Astrocyte (in vitro differentiated cells and primary cell): ENCODE measurements at regions not wholly inside any gene's neighbourhood (a gene's known extent, or its start where the extent isn't known, plus 50 kb on each side); places are given as distances from the start of the nearest gene placed in this dataset.

ENCODE experiments used
- DNase-seq: peaks from one replicate; pipeline ENCODE4 v3.0.0-alpha.2; 2010; ENCODE audit warnings: low read depth
- FAIRE-seq: peaks from 2 replicates; lab custom pipeline; 2011; peaks lifted over from hg19 to GRCh38; lab: Jason Lieb, UNC
- H2AFZ ChIP-seq: 2 replicates; pipeline ENCODE4 v1.6.0; 2012; ENCODE audit warnings: low read depth, low read length, inconsistent platforms
- H3K27ac ChIP-seq: 2 replicates; pipeline ENCODE4 v1.5.1; 2011; ENCODE audit warnings: low read depth, low read length, inconsistent platforms
- H3K27me3 ChIP-seq: 2 replicates; pipeline ENCODE4 v1.6.0; 2011; ENCODE audit warnings: low read length, inconsistent platforms; ENCODE audit not compliant: insufficient read depth
- H3K36me3 ChIP-seq: 2 replicates; pipeline ENCODE4 v1.5.1; 2011; ENCODE audit warnings: low read length, inconsistent platforms; ENCODE audit not compliant: insufficient read depth
- H3K4me1 ChIP-seq: 2 replicates; pipeline ENCODE4 v1.5.1; 2011; ENCODE audit warnings: low read length, inconsistent platforms; ENCODE audit not compliant: insufficient read depth
- H3K4me2 ChIP-seq: 2 replicates; pipeline ENCODE4 v1.6.0; 2012; ENCODE audit warnings: low read length, inconsistent platforms
- H3K4me3 ChIP-seq: 2 replicates; pipeline ENCODE4 v1.5.1; 2011; ENCODE audit warnings: low read depth, mild to moderate bottlenecking, low read length, inconsistent platforms; ENCODE audit not compliant: insufficient read depth
- H3K79me2 ChIP-seq: 2 replicates; pipeline ENCODE4 v1.6.0; 2012; ENCODE audit warnings: mild to moderate bottlenecking, low read length, inconsistent platforms; ENCODE audit not compliant: insufficient read depth
- H3K9ac ChIP-seq: 2 replicates; pipeline ENCODE4 v1.6.0; 2012; ENCODE audit warnings: mild to moderate bottlenecking, low read length, inconsistent platforms
- H3K9me3 ChIP-seq: 2 replicates; pipeline ENCODE4 v1.5.1; 2012; ENCODE audit warnings: low read depth, mild to moderate bottlenecking, low read length, inconsistent platforms; ENCODE audit not compliant: insufficient read depth
- H4K20me1 ChIP-seq: 2 replicates; pipeline ENCODE4 v1.6.0; 2012; ENCODE audit warnings: low read length, inconsistent platforms; ENCODE audit not compliant: insufficient read depth
- H3K27ac Mint-ChIP-seq: one replicate; pipeline ENCODE4 v1.8.0; 2021; ENCODE audit warnings: mild to moderate bottlenecking, mixed read lengths; ENCODE audit not compliant: unreplicated experiment
- H3K27me3 Mint-ChIP-seq: one replicate; pipeline ENCODE4 v1.8.0; 2021; ENCODE audit warnings: low read depth, mixed read lengths; ENCODE audit not compliant: unreplicated experiment
- H3K36me3 Mint-ChIP-seq: one replicate; pipeline ENCODE4 v1.8.0; 2021; ENCODE audit warnings: low read depth, mixed read lengths; ENCODE audit not compliant: unreplicated experiment
- H3K4me1 Mint-ChIP-seq: one replicate; pipeline ENCODE4 v1.8.0; 2021; ENCODE audit warnings: low read depth, mixed read lengths; ENCODE audit not compliant: unreplicated experiment
- H3K4me3 Mint-ChIP-seq: one replicate; pipeline ENCODE4 v1.8.0; 2021; ENCODE audit warnings: mild to moderate bottlenecking, moderate library complexity, mixed read lengths; ENCODE audit not compliant: unreplicated experiment
- H3K9me3 Mint-ChIP-seq: one replicate; pipeline ENCODE4 v1.8.0; 2021; ENCODE audit warnings: mild to moderate bottlenecking, mixed read lengths; ENCODE audit not compliant: unreplicated experiment
- CTCF ChIP-seq: IDR thresholded peaks from 2 replicates; pipeline ENCODE4 v1.5.1; 2011; ENCODE audit warnings: low read depth, mild to moderate bottlenecking, inconsistent platforms, low read length, moderate library complexity; ENCODE audit not compliant: insufficient read depth
- EZH2 ChIP-seq: IDR thresholded peaks from 2 replicates; pipeline ENCODE4 v1.6.1; 2012; ENCODE audit warnings: mild to moderate bottlenecking, low read length, inconsistent platforms; ENCODE audit not compliant: insufficient read depth

GRCh38 chr17:79534851-79535727 is 75.8 kb downstream of the RBFOX3 start:
- Histone ChIP-seq H3K27me3 (peaks cover 2% of the 10 kb centered on the region), H3K79me2 (no peaks in the 10 kb centered on the region)
- H3K4me3 Mint-ChIP-seq = no peak overlapping the region

GRCh38 chr17:79534111-79534510 is 76.7 kb downstream of the RBFOX3 start:
- no peak for FAIRE-seq
- no peak overlapping the region for H3K27ac Mint-ChIP-seq
- H3K79me2 ChIP-seq = no peaks in the 10 kb centered on the region

More at GRCh38 chr17:79534851-79535727, 75.8 kb downstream of the RBFOX3 start:
- H3K4me3 ChIP-seq = no peak overlapping the region
- no peak overlapping the region for H2AFZ ChIP-seq
- H3K9me3 ChIP-seq = no peaks in the 10 kb centered on the region
- Mint-ChIP-seq H3K27me3 (peaks cover 37% of the 10 kb centered on the region), H3K4me1 (no peaks in the 10 kb centered on the region), H3K27ac (no peak overlapping the region), H3K36me3 (no peaks in the 10 kb centered on the region), H3K9me3 (peaks cover 2% of the 10 kb centered on the region)
- no peak overlapping the region for H3K27ac ChIP-seq
- H3K36me3 ChIP-seq = no peaks in the 10 kb centered on the region
- no peak for TF ChIP-seq EZH2
- TF ChIP-seq CTCF = no peak
- no peak overlapping the region for H3K9ac ChIP-seq
- H3K4me1 ChIP-seq = no peaks in the 10 kb centered on the region
- FAIRE-seq (no peak), DNase-seq (no peak)
- H3K4me2 ChIP-seq = no peak overlapping the region
- no peaks in the 10 kb centered on the region for H4K20me1 ChIP-seq

More at GRCh38 chr17:79534111-79534510, 76.7 kb downstream of the RBFOX3 start:
- no peak for DNase-seq
- Histone ChIP-seq H3K4me1 (no peaks in the 10 kb centered on the region), H2AFZ (no peak overlapping the region), H3K27me3 (peaks cover 2% of the 10 kb centered on the region), H3K9me3 (no peaks in the 10 kb centered on the region), H3K27ac (no peak overlapping the region), H4K20me1 (no peaks in the 10 kb centered on the region), H3K4me3 (no peak overlapping the region), H3K4me2 (no peak overlapping the region), H3K36me3 (no peaks in the 10 kb centered on the region), H3K9ac (no peak overlapping the region)
- no peaks in the 10 kb centered on the region for H3K4me1 Mint-ChIP-seq
- H3K9me3 Mint-ChIP-seq = peaks cover 2% of the 10 kb centered on the region
- TF ChIP-seq EZH2 = no peak
- TF ChIP-seq CTCF = no peak
- H3K36me3 Mint-ChIP-seq = no peaks in the 10 kb centered on the region
- H3K4me3 Mint-ChIP-seq = no peak overlapping the region
- peaks cover 45% of the 10 kb centered on the region for H3K27me3 Mint-ChIP-seq
